HG02981 (cell line): ENCODE measurements at regions not wholly inside any gene's neighbourhood (a gene's known extent, or its start where the extent isn't known, plus 50 kb on each side); places are given as distances from the start of the nearest gene placed in this dataset.

Experiments used
- ATAC-seq: cut with Tn5 transposase; IDR thresholded peaks from one replicate; pipeline ENCODE4 v1.9.1; 2021; ENCODE audit warnings: mild to moderate bottlenecking, moderate library complexity; ENCODE audit not compliant: unreplicated experiment

GRCh38 chr4:95674521-95674981 is 125.8 kb upstream of the UNC5C start:
- ATAC-seq = no peak

- ATAC-seq = no peak
These were observed 124.0 kb upstream of the UNC5C start for GRCh38 chr4:95672811-95673210.

DNA sequence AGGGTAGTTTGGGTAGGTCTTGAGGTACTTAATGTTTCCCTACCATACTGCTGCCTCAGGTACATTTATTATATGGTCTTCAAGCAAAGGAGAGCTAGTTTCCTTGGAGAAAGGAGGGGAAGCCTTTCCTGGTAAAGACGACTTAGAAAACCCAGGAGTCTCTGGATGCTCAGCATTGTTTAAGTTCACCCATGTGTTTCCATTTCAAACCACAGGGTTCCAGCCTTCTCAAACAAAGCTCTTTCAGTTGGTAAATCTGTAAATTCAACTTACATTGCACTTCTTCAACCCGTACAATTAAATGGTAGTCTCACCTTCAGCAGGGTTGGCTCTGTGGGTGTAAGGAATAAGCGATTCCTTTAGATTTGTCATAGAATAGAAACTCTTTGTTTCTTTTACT is 111.9 kb upstream of the UNC5C start:
- ATAC-seq = no peak

DNA sequence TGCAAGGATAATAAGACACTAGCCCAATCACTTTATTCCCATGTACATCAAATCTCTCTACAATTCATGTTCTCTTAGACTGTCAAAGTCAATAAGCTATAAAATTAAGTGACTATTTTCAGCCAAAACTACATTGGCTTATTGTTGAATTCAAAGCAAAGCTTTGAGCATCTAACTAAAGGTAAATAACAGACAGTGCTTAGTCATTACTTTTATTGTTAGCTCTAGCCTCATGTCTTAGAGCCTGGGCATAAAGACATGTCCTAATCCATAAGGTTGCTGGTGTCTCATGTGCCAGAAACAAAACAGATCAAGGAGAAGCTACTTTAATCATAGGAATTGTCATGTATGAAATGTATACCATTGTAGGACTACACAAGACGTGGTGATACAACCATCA is 103.1 kb upstream of the UNC5C start:
- no peak for ATAC-seq

- ATAC-seq = no peak
These were observed 95.6 kb upstream of the UNC5C start for GRCh38 chr4:95644417-95644816.

DNA sequence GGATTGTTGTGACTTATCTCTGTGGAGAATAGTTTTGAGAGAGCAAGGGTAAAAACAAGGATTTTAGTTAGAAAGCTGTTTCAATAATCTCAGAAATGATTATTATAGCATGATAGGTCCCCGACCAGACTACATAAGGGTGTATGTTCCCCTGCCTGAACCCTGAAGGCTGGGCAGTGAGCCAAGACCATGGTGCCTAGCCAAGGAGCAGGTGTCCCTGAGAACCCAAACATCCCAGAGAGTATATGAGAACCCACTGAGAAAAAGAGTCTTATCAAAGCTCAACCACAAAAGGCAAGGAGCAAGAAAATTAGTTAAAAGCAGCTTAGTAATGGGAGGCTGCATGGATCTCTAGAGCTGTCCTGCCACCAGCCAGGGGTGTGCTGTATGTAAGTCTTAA is 94.9 kb upstream of the UNC5C start:
- no peak for ATAC-seq

DNA sequence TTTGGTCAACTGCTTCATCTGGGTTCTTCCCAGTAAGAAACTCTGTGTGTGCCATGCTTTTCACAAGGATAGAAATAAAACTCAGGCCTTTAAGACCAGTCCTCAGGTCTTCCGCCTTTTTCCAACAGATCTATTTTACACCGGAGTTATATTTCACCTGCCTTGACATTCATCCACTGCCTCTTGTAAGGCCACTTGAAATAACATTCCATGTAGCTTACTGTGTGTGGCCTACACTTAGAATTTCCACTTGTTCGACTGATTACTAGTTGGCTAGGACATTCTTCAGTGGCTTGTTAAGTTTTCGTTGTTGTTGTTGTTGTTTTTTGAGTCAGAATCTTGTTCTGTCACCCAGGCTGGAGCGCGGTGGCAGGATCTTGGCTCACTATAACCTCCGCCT is 92.8 kb upstream of the UNC5C start:
- no peak for ATAC-seq

- no peak for ATAC-seq
These were observed 91.5 kb upstream of the UNC5C start for GRCh38 chr4:95640311-95640710.

DNA sequence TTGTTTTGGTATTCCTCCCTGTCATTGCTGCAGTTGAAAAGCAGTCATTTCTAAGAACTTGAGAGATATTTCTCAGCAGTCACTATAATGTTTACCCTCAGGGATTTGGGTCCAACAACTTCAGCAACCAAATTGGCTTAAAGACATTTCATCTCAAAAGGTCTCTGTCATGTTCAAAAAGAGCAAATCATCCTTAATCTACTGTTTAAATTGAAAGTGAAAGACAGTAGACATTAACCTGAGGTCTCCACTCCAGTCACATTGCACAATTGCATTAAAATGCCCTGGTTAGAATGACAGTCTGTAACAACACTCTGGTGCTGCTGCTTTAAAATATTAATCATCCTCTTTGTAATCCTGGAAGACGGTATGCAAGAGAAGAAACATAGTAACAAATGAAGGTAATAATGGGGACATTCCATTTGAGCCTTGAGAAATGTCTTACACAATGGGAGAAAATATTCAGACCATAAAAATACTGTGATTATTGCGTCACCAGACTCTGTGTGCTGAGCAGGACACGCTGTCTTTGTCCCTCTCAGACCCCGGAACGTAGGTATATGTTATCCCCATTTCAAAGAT is 90.2 kb upstream of the UNC5C start:
- no peak for ATAC-seq

DNA sequence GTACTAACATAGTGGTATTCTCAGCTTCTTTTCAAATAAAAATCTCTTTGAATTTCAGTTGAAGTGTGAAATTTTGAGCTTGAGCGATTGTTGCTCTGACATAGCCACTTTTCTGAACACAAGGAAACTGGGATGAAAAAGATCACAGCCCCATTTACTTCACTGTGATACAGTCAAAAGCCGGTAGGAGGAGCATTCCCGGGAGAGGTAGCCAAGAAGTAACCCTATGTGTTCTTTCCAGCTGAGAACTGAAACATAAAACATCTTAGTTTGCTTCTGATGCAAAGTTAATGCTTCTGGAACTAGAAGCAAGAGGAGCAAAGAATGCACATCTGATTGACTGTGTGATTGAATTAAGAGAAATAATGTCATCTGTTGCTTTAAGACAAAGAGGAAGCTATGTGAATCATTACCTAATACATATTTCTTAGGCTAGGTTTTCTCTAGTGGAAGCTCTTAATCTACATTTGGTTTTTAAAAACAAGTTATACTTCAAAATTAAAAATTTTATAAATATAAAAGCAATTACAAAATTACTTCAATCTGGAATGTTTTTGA is 88.3 kb upstream of the UNC5C start:
- no peak for ATAC-seq

- ATAC-seq = no peak
These were observed 87.3 kb upstream of the UNC5C start for GRCh38 chr4:95636061-95636460.

GRCh38 chr4:95627709-95628108 is 78.9 kb upstream of the UNC5C start:
- no peak for ATAC-seq

- ATAC-seq = no peak
These were observed 78.3 kb upstream of the UNC5C start for GRCh38 chr4:95627024-95627605.

GRCh38 chr4:95625020-95625419 is 76.2 kb upstream of the UNC5C start:
- no peak for ATAC-seq

- no peak for ATAC-seq
These were observed 71.0 kb upstream of the UNC5C start for GRCh38 chr4:95619525-95620443.

DNA sequence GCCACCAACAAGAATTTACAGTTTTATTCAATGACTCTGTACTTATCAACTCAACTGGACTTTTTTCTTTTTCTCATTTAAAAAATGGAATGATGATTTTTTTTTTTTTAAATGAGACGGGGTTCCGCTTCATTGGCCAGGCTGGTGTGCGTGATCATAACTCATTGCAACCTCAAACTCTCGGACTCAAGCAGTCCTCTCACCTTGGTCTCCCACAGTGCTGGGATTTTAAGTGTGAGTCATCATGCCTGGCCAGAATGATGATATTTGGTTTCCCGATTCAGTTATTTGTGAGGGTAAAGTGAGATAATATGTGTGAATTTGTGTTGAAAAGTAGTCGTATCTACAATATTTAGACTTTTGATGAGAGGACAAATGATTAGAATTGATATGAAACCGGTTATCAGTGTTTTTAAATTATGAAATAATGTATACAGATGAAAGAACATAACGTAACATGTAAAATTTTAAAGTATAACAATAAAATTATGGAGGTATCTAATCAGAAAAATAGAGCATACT is 66.0 kb upstream of the UNC5C start:
- ATAC-seq = no peak

GRCh38 chr4:95610061-95610569 is 61.3 kb upstream of the UNC5C start:
- no peak for ATAC-seq

DNA sequence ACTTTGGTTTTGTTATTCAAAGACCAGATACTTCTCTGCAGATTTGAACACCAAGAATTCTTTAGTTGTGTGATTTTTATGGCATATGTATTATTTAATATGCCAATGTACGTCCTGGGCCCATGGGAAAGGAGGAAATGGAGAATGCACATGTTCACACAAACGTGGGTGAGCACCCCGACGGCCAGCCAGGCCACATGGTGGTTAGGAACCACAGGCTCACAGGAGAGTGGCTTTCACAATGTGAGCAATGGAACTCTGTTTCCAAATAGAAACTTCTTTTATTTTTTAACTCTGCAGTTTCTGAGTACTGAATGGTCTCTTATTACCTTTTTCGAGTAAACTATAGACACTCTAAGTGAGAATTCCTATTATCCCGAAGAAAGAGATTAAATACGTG is 58.0 kb upstream of the UNC5C start:
- ATAC-seq = no peak

- no peak for ATAC-seq
These were observed 54.6 kb upstream of the UNC5C start for GRCh38 chr4:95603393-95603792.

DNA sequence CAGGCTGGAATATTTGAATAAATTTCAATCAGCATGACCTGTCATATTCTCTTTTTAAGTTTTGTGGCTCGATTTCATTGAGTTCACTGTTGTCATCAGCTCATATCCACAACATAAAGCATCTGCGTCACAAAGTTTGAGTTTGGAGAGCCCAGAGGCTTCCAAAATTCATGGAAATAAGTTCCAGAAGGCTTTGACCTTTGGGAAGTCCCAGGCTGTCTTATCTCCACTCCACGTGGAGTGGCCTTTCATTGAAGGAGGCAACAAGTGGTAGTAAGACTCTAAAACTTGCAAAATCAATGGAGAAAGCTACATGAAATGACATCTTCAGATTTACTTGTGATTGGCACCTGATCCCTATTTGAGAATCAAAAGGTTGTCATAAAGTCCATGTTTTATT is 54.1 kb upstream of the UNC5C start:
- ATAC-seq = no peak

- no peak for ATAC-seq
These were observed 52.6 kb upstream of the UNC5C start for GRCh38 chr4:95601356-95601755.
